ENCODE measurements at regions not wholly inside any gene's neighbourhood (a gene's known extent, or its start where the extent isn't known, plus 50 kb on each side); places are given as distances from the start of the nearest gene placed in this dataset.

DNA sequence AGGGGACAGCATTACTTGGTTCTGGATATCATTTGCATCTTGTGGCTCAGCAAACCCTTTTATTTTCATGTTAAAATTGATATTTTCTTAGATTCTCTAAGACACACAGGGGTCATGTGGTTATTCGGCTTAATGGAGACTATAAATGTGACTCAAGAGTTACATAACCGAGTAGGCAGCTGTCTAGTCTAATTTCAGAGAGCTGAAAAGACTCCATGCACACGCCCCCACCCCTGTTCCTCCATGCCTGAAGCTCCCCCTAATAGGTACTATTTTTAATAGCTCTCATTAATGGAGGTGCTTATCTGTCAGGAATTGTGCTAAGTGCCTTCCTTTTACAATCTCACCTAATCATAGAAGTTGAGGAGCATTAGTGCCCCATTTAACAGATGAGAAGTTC is 189.2 kb upstream of the ARHGAP20 start:
- ATAC-seq (no peak), DNase-seq (no peak)
- Mint-ChIP-seq H3K4me3 (no peak overlapping the region), H3K4me1 (ENCODE audit: low read depth) (no peaks in the 10 kb centered on the region), H3K27me3 (ENCODE audit: low read depth) (peaks cover 4% of the 10 kb centered on the region), H3K27ac (no peak overlapping the region), H3K9me3 (ENCODE audit: insufficient read depth) (no peaks in the 10 kb centered on the region), H3K36me3 (ENCODE audit: low read depth) (peaks cover 3% of the 10 kb centered on the region)
- CTCF ChIA-PET = no interaction called here
- POLR2A ChIA-PET = no interaction called here

DNA sequence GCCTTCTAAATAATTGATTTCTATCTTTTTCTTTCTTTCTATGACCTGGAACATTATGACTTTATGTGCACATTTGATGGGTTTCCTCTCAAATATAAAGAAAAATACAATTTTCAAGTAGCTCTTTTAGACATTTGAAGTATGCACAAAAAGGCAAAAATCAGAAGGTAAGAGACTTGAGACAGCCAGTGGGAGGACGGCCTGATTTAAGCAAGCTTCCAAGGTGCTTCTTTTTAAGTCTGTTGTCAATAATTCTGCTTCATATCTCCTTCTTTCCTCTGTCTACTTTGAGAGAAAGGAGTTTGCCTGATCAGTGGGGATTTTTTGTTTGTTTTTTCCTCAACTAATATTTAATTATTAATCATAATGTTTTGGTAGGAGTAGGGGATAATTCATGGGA is 188.2 kb upstream of the ARHGAP20 start:
- CTCF ChIA-PET = no interaction called here
- Mint-ChIP-seq H3K36me3 (ENCODE audit: low read depth) (no peaks in the 10 kb centered on the region), H3K9me3 (ENCODE audit: insufficient read depth) (no peaks in the 10 kb centered on the region), H3K27ac (no peak overlapping the region), H3K27me3 (ENCODE audit: low read depth) (peaks cover 4% of the 10 kb centered on the region), H3K4me3 (no peak overlapping the region), H3K4me1 (ENCODE audit: low read depth) (no peaks in the 10 kb centered on the region)
- POLR2A ChIA-PET = no interaction called here
- no peak for ATAC-seq
- DNase-seq = no peak

DNA sequence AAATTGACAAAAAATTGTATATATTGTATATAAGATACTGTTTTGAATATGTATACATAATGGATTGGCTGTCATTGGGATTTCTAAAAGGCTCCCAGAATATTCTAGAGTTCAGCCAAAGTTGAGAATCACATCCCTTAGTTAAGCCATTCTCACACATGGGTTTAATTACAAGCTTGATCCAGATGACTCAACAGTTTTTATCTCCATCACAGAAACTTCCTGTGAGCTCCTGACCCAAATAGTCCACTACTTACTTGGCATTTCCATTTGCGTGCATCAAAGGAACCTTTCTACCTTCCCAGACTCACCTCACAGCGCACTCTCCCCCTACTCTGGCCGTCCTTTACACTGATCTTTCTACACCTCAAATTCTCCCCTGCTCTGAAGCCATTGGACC is 184.8 kb upstream of the ARHGAP20 start:
- no peak for ATAC-seq
- H3K27me3 Mint-ChIP-seq (ENCODE audit: low read depth) = peaks cover 8% of the 10 kb centered on the region
- CTCF ChIA-PET = no interaction called here
- H3K27ac Mint-ChIP-seq = no peak overlapping the region
- H3K4me3 Mint-ChIP-seq = no peak overlapping the region
- POLR2A ChIA-PET = no interaction called here
- no peaks in the 10 kb centered on the region for H3K4me1 Mint-ChIP-seq (ENCODE audit: low read depth)
- no peaks in the 10 kb centered on the region for H3K9me3 Mint-ChIP-seq (ENCODE audit: insufficient read depth)
- no peak for DNase-seq
- no peaks in the 10 kb centered on the region for H3K36me3 Mint-ChIP-seq (ENCODE audit: low read depth)

DNA sequence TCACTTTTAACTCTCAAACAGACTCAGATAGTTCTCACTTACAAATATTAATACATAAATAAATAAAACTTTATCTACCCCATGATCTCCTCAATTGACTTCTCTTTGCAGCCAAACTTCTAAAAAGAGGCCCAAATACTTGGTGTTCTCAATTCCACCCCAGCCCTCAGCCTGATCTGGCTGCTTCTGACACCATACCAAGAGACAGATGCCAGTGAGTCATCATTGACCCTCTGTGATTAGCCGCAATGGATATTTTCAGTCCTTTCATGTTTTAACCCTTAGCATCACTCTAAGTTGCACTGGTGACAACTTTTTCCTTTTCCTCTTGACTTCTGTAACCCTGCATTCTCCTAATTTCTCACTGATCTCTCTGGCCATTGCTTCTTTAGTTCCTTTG is 184.1 kb upstream of the ARHGAP20 start:
- Mint-ChIP-seq H3K4me1 (ENCODE audit: low read depth) (no peaks in the 10 kb centered on the region), H3K4me3 (no peak overlapping the region), H3K36me3 (ENCODE audit: low read depth) (no peaks in the 10 kb centered on the region), H3K9me3 (ENCODE audit: insufficient read depth) (no peaks in the 10 kb centered on the region), H3K27me3 (ENCODE audit: low read depth) (peaks cover 8% of the 10 kb centered on the region), H3K27ac (no peak overlapping the region)
- ChIA-PET POLR2A (no interaction called here), CTCF (no interaction called here)
- DNase-seq = no peak
- ATAC-seq = no peak

DNA sequence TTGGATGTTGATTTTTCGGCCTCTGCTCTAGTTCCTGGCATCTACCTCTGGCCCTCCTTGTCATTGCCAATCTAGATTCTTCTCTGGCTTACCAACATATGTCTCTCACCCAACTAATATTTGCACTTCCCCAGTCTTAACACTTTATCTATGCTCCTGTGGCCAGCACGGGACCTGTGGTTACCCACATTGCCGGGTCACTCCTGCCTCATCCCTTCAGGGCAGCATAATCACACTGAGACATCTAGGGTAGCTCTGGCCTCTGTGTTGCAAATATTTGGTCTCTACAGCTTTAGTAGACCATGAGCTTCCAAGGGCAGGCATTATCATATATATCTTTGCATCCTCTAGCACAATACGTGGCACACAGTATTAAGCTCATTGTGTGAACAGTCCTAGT is 182.0 kb upstream of the ARHGAP20 start:
- Mint-ChIP-seq H3K9me3 (ENCODE audit: insufficient read depth) (no peaks in the 10 kb centered on the region), H3K27me3 (ENCODE audit: low read depth) (peaks cover 8% of the 10 kb centered on the region), H3K4me3 (no peak overlapping the region), H3K4me1 (ENCODE audit: low read depth) (no peaks in the 10 kb centered on the region), H3K27ac (no peak overlapping the region), H3K36me3 (ENCODE audit: low read depth) (no peaks in the 10 kb centered on the region)
- ATAC-seq (no peak), DNase-seq (no peak)
- POLR2A ChIA-PET = no interaction called here
- CTCF ChIA-PET = no interaction called here

DNA sequence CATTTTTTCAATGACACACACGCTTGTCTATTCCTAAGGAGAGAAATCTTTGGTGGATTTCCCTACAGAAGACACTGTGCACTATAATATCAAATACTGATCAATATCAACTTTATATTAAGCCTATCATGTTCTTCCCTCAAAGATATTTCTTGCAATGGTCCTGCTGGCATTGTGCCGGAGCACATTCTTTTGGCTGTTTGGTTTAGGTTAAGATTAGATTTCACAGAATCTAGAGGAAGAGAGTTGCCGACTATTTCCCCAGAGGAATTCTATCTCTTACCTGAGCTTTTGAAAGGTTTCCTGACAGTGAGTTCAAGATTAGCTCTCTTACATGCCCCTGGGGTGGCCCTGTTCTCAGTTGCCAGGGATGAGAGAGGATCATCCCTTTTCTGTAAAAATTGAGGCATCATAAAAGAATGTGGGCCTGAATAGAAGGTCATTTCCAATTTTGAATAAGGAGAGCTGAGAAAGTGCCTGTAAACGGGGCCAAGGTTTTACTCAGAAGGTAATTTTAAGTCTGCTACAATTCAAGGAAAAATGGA is 180.6 kb upstream of the ARHGAP20 start:
- Mint-ChIP-seq H3K36me3 (ENCODE audit: low read depth) (no peaks in the 10 kb centered on the region), H3K27ac (no peak overlapping the region), H3K4me3 (no peak overlapping the region), H3K27me3 (ENCODE audit: low read depth) (peaks cover 8% of the 10 kb centered on the region), H3K4me1 (ENCODE audit: low read depth) (no peaks in the 10 kb centered on the region), H3K9me3 (ENCODE audit: insufficient read depth) (no peaks in the 10 kb centered on the region)
- POLR2A ChIA-PET = no interaction called here
- no peak for DNase-seq
- CTCF ChIA-PET = no interaction called here
- ATAC-seq = no peak

DNA sequence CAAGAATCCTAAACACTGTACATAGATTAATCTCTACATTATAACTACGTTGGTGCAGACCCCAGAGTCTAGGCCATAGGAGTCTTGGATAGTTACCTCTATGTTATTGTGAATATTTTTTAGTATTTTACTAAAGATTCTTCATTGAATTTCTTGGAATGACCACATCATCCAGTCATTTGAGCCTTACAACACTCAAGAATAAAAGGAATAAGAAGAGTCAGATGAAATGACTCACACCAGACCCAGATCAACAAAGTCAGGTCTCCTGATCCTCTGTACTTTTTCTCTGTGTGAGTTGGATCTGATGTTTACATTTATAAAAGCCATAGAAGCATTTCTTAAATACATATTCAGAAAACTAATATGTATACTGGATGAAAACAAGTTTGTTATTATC is 179.2 kb upstream of the ARHGAP20 start:
- Mint-ChIP-seq H3K4me3 (no peak overlapping the region), H3K27ac (no peak overlapping the region), H3K36me3 (ENCODE audit: low read depth) (no peaks in the 10 kb centered on the region), H3K9me3 (ENCODE audit: insufficient read depth) (no peaks in the 10 kb centered on the region), H3K4me1 (ENCODE audit: low read depth) (no peaks in the 10 kb centered on the region), H3K27me3 (ENCODE audit: low read depth) (peaks cover 4% of the 10 kb centered on the region)
- no peak for ATAC-seq
- POLR2A ChIA-PET = no interaction called here
- DNase-seq = no peak
- CTCF ChIA-PET = no interaction called here

DNA sequence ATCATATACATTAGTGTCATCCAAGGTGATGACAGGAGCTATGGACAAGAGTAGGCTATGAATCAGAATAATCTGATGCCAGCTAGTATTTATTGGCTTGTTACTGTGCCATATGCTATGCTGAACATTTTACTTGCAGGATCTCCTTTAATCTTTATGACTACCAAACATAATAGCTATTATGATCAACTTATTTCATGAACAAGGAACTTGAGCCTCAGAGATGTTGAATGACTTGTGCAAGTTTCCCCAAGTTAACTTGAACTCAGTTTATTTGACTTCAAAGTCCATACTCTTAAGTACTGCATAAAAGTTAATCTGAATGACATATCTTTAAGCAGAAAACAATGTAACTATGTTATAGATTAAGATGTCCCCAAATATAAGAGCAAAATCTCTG is 178.8 kb upstream of the ARHGAP20 start:
- Mint-ChIP-seq H3K27ac (no peak overlapping the region), H3K4me1 (ENCODE audit: low read depth) (no peaks in the 10 kb centered on the region), H3K4me3 (no peak overlapping the region), H3K27me3 (ENCODE audit: low read depth) (peaks cover 4% of the 10 kb centered on the region), H3K36me3 (ENCODE audit: low read depth) (no peaks in the 10 kb centered on the region), H3K9me3 (ENCODE audit: insufficient read depth) (no peaks in the 10 kb centered on the region)
- ATAC-seq = no peak
- POLR2A ChIA-PET = no interaction called here
- no peak for DNase-seq
- CTCF ChIA-PET = no interaction called here

DNA sequence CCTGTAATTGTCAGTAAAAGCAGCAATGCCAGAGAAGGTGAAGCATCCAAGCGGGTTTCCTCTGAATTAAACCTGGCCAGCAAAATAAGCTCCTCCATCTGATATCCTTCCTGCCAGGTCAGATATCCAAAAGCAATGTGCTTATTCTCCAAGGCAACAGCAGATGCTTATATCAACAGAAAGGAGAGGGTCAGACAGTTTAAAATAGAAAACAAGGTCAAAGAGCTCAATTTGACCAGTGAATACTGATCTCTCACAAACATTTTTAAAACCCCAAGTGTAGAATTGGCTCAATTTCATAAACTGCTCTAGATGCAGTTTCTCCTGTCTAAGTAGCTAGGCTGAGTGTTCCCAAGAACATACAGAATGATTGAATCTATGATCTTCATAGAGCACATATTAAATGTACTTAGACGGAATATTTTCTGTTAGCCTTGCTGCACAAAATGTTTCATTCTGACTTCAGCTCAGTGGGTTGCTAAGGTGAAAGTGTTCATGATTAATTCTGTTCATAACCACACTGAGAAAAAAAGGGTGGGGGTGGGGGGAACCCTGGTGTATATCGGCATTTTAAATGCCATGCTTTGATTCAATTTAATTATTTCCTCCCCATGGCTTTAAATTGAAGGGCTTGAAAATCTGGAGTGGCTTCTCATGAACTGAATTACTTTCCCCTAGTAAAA is 174.2 kb upstream of the ARHGAP20 start:
- no peak for DNase-seq
- CTCF ChIA-PET = no interaction called here
- Mint-ChIP-seq H3K27ac (no peak overlapping the region), H3K4me1 (ENCODE audit: low read depth) (no peaks in the 10 kb centered on the region), H3K36me3 (ENCODE audit: low read depth) (no peaks in the 10 kb centered on the region), H3K4me3 (no peak overlapping the region), H3K27me3 (ENCODE audit: low read depth) (no peaks in the 10 kb centered on the region), H3K9me3 (ENCODE audit: insufficient read depth) (no peaks in the 10 kb centered on the region)
- ATAC-seq = no peak
- POLR2A ChIA-PET = no interaction called here

DNA sequence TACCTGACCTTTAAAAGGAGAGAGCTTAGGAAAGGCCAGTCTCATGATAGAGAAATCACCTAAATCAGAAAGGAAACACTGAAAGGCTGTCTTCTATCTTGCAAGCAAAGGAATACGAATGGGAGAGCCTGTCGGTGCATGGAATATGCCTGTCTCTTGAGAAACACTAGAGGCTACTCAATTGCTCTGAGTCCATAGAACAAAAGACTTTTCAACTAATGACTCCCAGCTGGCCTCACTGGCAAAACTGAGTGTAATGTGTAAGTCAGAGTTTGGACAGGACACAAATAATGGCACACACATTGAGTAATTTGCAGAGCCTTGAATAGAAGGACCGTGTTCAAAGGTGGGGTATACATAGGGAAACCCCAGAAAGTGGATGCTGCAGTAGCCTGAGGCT is 171.0 kb upstream of the ARHGAP20 start:
- no peaks in the 10 kb centered on the region for H3K9me3 Mint-ChIP-seq (ENCODE audit: insufficient read depth)
- DNase-seq (no peak), ATAC-seq (no peak)
- ChIA-PET POLR2A (no interaction called here), CTCF (no interaction called here)
- no peak overlapping the region for H3K4me3 Mint-ChIP-seq
- no peaks in the 10 kb centered on the region for H3K4me1 Mint-ChIP-seq (ENCODE audit: low read depth)
- no peaks in the 10 kb centered on the region for H3K27me3 Mint-ChIP-seq (ENCODE audit: low read depth)
- H3K27ac Mint-ChIP-seq = no peak overlapping the region
- no peaks in the 10 kb centered on the region for H3K36me3 Mint-ChIP-seq (ENCODE audit: low read depth)

DNA sequence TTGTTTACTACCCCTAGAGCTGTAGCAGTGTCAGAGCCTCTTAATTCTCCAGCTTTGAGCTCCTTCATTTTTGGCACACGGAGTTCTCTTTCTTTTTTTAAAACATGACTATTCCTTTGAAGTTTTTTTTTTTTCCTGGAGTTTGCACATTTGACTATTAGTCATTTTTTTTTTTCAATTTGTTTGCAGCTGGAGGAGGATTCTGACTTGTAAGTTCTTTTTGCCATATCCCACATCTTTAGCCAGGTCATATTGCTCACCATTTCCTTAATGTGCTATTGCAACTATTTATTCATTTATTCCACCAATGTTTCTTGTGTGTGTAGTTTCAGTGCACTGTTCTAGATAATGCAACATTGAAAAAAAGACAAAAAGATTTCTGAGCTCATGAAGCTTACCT is 166.3 kb upstream of the ARHGAP20 start:
- H3K27me3 Mint-ChIP-seq (ENCODE audit: low read depth) = no peaks in the 10 kb centered on the region
- no peak for ATAC-seq
- CTCF ChIA-PET = no interaction called here
- no peaks in the 10 kb centered on the region for H3K9me3 Mint-ChIP-seq (ENCODE audit: insufficient read depth)
- DNase-seq = no peak
- H3K4me1 Mint-ChIP-seq (ENCODE audit: low read depth) = no peaks in the 10 kb centered on the region
- no peaks in the 10 kb centered on the region for H3K36me3 Mint-ChIP-seq (ENCODE audit: low read depth)
- no peak overlapping the region for H3K27ac Mint-ChIP-seq
- POLR2A ChIA-PET = no interaction called here
- H3K4me3 Mint-ChIP-seq = no peak overlapping the region

DNA sequence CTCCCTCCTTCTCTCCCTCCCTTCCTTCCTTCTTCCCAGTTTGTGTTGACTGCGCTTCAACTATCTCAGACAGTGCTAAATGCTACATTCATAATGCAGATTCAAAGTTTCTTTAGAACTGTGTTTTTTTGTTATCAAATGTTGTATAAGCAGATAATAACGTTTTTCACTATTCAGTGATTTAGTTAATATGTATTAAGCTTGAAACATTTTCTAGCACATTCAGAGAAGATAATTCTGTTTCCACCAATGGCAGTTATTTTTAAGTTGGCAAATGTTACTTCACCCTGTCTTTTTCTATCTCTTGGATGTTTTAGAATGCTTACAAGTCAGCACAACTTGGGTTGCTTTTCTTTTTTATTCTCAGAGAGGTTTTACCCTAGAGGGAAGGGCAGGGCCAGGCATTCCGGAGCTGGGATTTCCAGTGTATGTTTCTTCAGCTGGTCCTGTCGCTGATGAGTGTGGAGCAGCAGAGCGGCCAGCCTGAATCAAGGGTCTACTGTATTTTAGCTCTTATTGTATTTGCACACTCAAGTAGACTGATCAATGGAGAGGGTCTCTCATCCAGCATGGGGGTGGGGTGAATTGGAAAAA is 162.3 kb upstream of the ARHGAP20 start:
- ATAC-seq (no peak), DNase-seq (no peak)
- Mint-ChIP-seq H3K36me3 (ENCODE audit: low read depth) (no peaks in the 10 kb centered on the region), H3K27me3 (ENCODE audit: low read depth) (no peaks in the 10 kb centered on the region), H3K9me3 (ENCODE audit: insufficient read depth) (no peaks in the 10 kb centered on the region), H3K27ac (no peak overlapping the region), H3K4me1 (ENCODE audit: low read depth) (no peaks in the 10 kb centered on the region), H3K4me3 (no peak overlapping the region)
- CTCF ChIA-PET = no interaction called here
- POLR2A ChIA-PET = no interaction called here

DNA sequence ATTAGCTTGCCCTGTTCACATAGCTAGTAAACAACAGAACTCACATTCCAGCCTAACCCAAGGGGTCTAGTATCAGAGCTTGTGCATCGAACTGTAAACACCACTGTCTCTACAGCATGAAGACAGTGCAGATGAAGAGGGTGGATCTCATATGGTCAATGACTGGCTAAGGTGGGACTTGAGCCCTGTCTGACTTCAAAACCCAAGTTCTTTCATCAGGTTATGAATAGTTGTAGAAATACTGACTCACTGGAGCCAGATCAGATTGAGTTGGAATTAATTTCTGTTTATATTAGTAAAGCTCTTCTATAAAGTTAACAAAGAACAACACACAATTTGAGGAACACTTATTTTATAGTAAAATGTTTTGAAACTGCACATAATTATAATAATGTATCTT is 161.7 kb upstream of the ARHGAP20 start:
- H3K36me3 Mint-ChIP-seq (ENCODE audit: low read depth) = no peaks in the 10 kb centered on the region
- ATAC-seq (no peak), DNase-seq (no peak)
- no peaks in the 10 kb centered on the region for H3K9me3 Mint-ChIP-seq (ENCODE audit: insufficient read depth)
- no peak overlapping the region for H3K27ac Mint-ChIP-seq
- CTCF ChIA-PET = no interaction called here
- POLR2A ChIA-PET = no interaction called here
- no peaks in the 10 kb centered on the region for H3K4me1 Mint-ChIP-seq (ENCODE audit: low read depth)
- H3K27me3 Mint-ChIP-seq (ENCODE audit: low read depth) = no peaks in the 10 kb centered on the region
- no peak overlapping the region for H3K4me3 Mint-ChIP-seq
